Stimulated activated CD8-positive, alpha-beta memory T cell treated with anti-CD3 and anti-CD28 coated beads, Interleukin-15, amount 100 ng/mL, for 1 hour (primary cell): ENCODE measurements at regions not wholly inside any gene's neighbourhood (a gene's known extent, or its start where the extent isn't known, plus 50 kb on each side); places are given as distances from the start of the nearest gene placed in this dataset.

Source experiments
- DNase-seq: peaks from one replicate; pipeline ENCODE4 v3.0.0-alpha.2; 2020; ENCODE audit warnings: low read depth

GRCh38 chr14:89015016-89015415 lies 190.6 kb downstream of the TTC8 start:
- DNase-seq = no peak

GRCh38 chr14:89017417-89017816 lies 193.0 kb downstream of the TTC8 start:
- no peak for DNase-seq

DNA sequence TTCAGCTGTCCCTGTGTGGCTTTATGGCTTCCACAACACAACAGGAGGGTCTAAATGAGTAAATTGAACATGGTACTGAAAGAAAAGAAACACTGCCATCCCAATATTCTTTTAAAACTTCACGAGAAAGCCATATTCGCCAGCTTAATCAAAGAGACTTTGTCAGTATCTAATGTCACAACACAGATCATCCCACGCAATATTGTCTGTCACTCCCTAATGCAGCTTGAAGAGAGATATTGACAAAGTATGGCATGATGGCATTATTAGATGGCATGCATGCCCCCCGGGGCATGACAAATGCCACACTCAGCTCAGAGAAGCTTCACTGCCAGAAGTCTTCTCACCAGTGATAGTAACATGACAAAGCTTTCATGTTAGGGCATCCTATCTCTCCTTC lies 197.8 kb downstream of the TTC8 start:
- DNase-seq = no peak

GRCh38 chr14:89024691-89025090 lies 200.2 kb downstream of the TTC8 start:
- DNase-seq = no peak

- DNase-seq = no peak
These were observed 201.2 kb downstream of the TTC8 start for GRCh38 chr14:89025561-89026236.

DNA sequence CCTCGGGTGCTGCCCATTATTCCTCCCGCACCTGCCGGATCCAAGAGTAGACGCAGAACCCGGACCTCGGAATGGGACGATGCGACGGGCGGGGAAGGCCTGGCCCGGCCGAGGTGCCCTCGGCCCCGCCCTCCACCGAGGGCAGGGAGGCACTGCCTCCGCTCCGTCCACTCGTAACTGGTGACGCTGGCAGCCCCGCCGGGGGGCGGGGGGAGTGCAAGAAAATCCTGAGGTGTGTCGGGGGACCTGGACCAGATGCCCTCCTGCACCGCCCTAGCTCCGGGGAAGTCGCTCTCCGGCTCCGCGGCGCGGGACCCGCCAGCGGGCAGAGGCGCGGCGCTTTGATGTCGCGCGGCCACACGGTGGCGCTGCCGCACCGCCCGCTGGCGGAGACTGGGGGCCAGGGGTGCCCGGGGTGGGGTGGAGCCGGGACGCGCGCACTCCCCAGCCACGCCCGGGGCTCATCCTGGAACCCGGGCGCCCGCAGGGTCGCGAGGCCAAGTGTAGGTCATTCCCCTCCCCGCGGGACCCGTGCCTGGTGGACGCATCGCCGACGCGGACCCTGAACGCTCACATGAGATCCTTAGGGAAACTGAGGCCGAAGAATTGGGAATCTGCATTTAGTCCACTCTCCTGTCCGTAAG lies 202.8 kb downstream of the TTC8 start:
- peak; percentile 15 for DNase-seq

- DNase-seq = no peak
These were observed 204.1 kb downstream of the TTC8 start for GRCh38 chr14:89028462-89029134.

- DNase-seq = no peak
These were observed 205.7 kb downstream of the TTC8 start for GRCh38 chr14:89029961-89030694.

GRCh38 chr14:89030921-89031320 lies 206.5 kb downstream of the TTC8 start:
- no peak for DNase-seq

GRCh38 chr14:89032086-89032649 lies 207.7 kb downstream of the TTC8 start:
- no peak for DNase-seq

GRCh38 chr14:89033756-89034155 lies 209.3 kb downstream of the TTC8 start:
- DNase-seq = no peak

DNA sequence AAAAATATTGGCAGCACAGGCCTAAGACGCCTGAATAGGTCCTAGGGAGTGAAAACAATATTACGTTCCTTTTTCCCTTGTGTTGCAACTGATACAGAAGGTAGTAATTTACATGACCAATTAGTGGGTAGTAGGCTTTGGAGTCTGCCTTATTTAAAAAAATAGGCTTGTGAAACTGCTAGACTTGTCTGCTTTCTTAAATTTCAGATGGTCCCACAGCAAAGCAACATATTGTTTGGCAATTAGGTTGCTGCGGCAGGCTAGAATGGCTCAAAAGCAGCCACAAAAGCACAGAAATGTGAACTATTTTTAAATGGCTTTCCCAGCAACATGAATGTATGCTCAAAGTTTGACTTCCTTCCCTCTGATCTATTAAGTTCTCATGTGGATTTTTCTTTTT lies 211.9 kb downstream of the TTC8 start:
- no peak for DNase-seq

DNA sequence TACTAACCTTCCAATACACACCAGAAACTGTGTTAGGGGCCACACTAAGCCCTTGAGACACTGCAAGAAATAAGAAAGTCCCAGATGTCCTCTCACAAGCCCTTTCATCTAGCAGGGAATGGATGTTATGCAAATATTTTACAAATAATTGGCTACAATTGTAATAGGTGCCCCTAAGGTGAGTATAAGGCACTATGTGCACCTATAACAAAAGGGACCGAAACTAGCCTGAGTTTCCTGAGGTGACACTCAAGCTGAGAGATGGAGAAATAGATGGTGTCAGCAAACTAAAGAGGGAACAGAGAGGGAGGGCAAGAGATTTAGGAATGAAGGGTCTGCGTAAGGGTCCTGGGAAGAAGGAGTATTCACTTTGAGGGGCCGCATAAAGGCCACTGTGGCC lies 212.6 kb downstream of the TTC8 start:
- no peak for DNase-seq

- no peak for DNase-seq
These were observed 215.6 kb downstream of the TTC8 start for GRCh38 chr14:89040080-89040459.

DNA sequence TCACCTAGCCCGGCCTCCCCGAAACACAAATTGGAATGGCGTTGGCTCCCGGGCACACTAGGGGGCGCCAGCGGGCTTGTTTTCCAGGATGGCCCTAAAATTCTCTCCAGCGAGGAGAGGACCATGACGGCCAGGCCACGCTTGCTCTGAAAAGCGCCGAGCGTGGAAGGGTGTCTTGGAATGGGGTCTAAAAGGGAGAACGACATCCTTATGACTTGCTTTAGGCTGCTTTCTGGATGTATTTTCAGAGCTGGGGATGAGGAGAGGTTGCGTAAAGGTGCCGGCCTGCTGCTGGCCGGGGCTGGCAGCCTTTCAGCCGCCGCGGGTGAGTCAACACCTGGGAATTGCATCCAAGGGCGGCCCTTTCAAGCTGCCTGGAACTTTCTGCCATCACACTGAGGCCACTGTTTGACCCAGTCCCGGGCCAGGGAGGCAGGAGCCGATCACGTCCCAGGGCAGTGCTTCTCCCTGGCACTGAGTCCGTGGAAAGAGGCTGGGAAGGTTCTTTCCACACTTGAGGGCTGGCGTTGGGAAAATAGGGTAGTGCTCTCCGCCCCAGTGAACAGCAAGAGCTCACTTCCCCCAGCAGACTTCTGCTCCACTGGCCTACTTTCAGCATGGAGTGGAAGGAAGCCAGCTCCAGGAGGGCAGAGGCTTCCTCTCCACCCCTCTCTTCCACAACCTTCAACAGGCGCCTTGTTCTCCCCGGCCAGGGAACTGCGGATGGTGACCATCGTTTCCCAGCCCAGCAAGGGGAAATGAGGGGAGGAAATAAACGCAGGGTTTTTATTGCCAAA lies 216.2 kb downstream of the TTC8 start:
- peak; percentile 66 for DNase-seq

- DNase-seq = no peak
These were observed 216.8 kb downstream of the TTC8 start for GRCh38 chr14:89041257-89041582.

GRCh38 chr14:89042021-89042420 lies 217.6 kb downstream of the TTC8 start:
- DNase-seq = no peak

GRCh38 chr14:89053303-89053702 lies 228.9 kb downstream of the TTC8 start:
- DNase-seq = no peak

GRCh38 chr14:89056394-89056793 lies 231.9 kb downstream of the TTC8 start:
- no peak for DNase-seq

DNA sequence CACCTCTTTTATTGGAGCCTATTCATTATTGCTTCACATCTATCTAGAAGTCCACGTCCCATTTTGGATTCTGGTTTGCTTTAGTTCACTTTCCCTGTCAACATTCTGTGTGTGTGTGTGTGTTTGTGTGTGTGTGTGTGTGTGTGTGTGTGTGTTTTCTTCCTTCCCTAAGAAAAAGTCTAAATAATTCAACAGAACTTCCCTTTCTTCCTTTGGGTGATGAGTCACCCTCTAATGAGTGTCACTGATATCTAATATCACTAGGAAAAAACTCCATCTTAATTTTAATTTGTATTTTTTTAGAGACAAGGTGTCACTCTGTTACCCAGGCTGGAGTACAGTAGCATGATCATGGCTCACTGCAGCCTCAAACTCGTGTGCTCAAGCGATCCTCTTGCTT lies 234.2 kb downstream of the TTC8 start:
- DNase-seq = no peak

GRCh38 chr14:89060191-89060590 lies 235.7 kb downstream of the TTC8 start:
- no peak for DNase-seq

- no peak for DNase-seq
These were observed 237.2 kb downstream of the TTC8 start for GRCh38 chr14:89061696-89062095.
